ENCODE measurements at regions not wholly inside any gene's neighbourhood (a gene's known extent, or its start where the extent isn't known, plus 50 kb on each side); places are given as distances from the start of the nearest gene placed in this dataset.

DNA sequence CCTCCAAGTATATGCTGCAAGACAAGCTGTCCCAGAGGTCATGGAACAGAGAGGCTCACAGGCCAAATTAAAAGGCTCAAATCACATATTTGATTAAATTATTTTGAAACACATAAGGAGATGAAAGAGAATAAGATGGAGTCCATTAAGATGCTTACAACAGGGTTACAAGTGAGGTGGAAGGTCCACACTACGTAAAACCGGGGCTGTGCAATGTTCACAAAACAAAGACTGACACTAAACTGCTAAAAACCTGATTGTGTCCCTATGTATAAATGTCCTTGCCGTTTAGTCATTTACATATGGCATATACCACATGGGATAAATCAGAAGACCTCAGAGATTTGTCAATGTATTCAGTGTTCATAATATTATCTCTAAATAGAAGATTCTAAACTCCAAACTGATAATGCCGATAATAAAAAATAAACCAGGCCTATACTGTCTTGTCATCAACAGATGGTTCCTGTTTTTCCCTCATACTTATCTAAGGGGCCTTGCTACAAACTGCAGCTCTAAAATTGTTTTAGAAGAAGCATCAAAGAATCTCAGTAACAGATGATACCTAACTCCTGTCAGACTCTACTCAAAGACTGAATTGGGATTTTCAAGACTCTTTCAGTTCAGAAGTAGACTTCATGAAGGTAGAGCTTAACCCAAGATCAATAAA, 51.8 kb upstream of the RIPOR2 start:
- Histone ChIP-seq H3K27ac (ENCODE audit: low read depth, low read length) (no peak overlapping the region), H3K4me3 (ENCODE audit: low read depth, low read length) (no peak overlapping the region), H3K9me3 (ENCODE audit: control insufficient read depth, insufficient read depth, low read length) (no peaks in the 10 kb centered on the region), H3K27me3 (ENCODE audit: control insufficient read depth, insufficient read depth, low read length) (no peaks in the 10 kb centered on the region)
- DNase-seq (ENCODE audit: low read depth, low spot score) = no peak
- ChIA-PET POLR2A (interaction anchor here (1.0 kb wide), 1 partner anchor 85 kb away, joined by 3 read pairs; no protein-coding TSS in a partner anchor), CTCF (interaction anchor here (0.7 to 1.0 kb wide), 3 partner anchors 83 to 131 kb away, joined by 3 to 4 read pairs (median 4); no protein-coding TSS in a partner anchor)
- TF ChIP-seq, protein P1, sequence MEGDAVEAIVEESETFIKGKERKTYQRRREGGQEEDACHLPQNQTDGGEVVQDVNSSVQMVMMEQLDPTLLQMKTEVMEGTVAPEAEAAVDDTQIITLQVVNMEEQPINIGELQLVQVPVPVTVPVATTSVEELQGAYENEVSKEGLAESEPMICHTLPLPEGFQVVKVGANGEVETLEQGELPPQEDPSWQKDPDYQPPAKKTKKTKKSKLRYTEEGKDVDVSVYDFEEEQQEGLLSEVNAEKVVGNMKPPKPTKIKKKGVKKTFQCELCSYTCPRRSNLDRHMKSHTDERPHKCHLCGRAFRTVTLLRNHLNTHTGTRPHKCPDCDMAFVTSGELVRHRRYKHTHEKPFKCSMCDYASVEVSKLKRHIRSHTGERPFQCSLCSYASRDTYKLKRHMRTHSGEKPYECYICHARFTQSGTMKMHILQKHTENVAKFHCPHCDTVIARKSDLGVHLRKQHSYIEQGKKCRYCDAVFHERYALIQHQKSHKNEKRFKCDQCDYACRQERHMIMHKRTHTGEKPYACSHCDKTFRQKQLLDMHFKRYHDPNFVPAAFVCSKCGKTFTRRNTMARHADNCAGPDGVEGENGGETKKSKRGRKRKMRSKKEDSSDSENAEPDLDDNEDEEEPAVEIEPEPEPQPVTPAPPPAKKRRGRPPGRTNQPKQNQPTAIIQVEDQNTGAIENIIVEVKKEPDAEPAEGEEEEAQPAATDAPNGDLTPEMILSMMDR (IDR thresholded peaks at IDR 0.05; ENCODE audit: low read depth, low read length) = no peak

DNA sequence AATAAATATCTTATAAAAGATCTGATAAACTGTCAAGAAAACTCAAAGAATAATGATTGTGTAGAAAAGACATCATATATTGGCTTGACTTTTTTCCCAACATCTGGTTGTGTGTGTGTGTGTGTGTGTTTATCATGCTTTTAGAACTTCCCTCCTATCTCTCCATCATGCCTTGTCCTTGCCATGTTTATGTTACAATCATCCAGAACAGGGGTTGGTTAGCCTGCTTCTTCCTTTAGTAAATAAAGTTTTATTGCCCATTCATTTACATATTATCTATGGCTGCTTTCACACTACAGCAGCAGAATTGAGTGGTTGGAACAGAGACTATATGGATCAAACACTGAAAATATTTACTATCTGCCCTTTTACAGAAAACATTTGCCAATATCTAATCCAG, 52.8 kb upstream of the RIPOR2 start:
- ChIA-PET CTCF (no interaction called here), POLR2A (no interaction called here)
- TF ChIP-seq, protein P1 (IDR thresholded peaks at IDR 0.05; ENCODE audit: low read depth, low read length) = no peak
- DNase-seq (ENCODE audit: low read depth, low spot score) = no peak
- Histone ChIP-seq H3K27me3 (ENCODE audit: control insufficient read depth, insufficient read depth, low read length) (no peaks in the 10 kb centered on the region), H3K27ac (ENCODE audit: low read depth, low read length) (no peak overlapping the region), H3K9me3 (ENCODE audit: control insufficient read depth, insufficient read depth, low read length) (no peaks in the 10 kb centered on the region), H3K4me3 (ENCODE audit: low read depth, low read length) (no peak overlapping the region)

DNA sequence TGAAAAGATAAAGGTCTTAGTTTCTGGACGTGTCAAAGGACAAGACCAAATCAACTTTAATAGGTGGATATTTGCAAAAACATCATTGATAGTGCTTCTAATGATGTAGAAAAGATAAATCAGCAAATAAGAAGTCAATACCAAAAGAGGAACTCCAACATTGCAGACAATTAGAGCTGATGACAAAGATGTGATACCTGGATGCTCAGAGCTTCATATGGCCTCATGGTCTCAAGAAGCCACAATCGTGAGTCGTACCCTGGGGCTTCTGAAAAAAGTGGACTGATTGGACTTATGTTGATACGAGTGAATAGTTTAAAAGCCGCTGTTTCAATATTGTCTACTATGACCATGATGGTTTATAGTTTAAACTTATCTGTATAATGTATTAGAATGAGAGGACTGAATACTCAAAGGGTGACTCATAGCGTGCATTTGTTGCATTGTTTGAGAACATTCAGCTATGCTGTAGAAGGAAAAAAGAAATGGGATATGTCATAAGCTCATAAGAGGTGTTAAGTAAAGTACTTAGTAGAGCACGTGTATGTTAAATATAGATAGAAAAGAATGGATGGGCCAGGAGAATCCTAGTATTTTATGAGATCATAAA, 54.6 kb upstream of the RIPOR2 start:
- Histone ChIP-seq H3K27me3 (ENCODE audit: control insufficient read depth, insufficient read depth, low read length) (no peaks in the 10 kb centered on the region), H3K4me3 (ENCODE audit: low read depth, low read length) (no peak overlapping the region), H3K9me3 (ENCODE audit: control insufficient read depth, insufficient read depth, low read length) (no peaks in the 10 kb centered on the region), H3K27ac (ENCODE audit: low read depth, low read length) (no peak overlapping the region)
- no peak for DNase-seq (ENCODE audit: low read depth, low spot score)
- POLR2A ChIA-PET = interaction anchor here (1.0 to 1.2 kb wide), 2 partner anchors 62 to 87 kb away, joined by 4 read pairs; no protein-coding TSS in a partner anchor
- TF ChIP-seq, protein P1 (IDR thresholded peaks at IDR 0.05; ENCODE audit: low read depth, low read length) = no peak
- CTCF ChIA-PET = interaction anchor here (0.5 to 3.0 kb wide), 18 partner anchors 9 to 271 kb away, joined by 3 to 64 read pairs (median 12); no protein-coding TSS in a partner anchor

DNA sequence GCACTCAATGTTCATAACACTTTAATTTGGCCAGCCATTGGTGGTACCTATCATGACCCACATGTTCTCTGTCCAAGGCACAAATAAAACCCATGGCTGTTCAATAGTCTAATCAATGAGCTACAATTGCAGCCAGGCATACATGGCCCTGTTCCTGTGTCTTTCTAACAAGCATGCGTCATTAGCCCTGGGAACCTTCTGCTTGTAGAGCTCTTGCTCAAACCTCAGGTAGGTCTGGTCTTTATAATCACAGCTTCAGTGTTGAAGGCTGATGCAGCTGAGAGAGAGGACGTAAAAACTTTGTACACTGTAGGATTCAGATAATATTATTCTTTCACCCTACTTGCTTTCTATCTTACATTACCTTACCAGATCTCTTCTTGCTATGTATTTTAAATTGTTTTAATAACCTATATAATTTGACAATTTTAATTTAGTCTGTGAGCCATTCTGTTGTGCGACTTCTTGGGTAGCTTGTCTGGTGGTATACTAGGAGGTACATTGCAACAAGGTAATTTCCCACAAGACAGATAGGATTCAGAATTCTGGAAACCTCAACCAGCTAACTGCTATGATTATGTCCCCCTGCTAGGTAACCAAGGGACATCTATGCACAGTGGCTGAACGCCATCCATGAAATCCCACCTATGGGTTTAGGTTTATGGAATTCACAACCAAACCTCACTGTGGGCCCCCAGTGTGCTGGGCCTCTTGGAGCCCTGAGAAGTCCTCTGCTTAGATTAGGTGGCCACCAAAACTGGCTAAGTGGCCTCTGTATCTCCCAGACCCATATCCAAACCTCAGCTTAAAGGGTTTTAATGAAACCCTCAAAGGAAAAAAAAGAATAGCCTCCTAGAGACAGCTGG, 55.4 kb upstream of the RIPOR2 start:
- H3K4me3 ChIP-seq (ENCODE audit: low read depth, low read length) = no peak overlapping the region
- no peaks in the 10 kb centered on the region for H3K27me3 ChIP-seq (ENCODE audit: control insufficient read depth, insufficient read depth, low read length)
- H3K27ac ChIP-seq (ENCODE audit: low read depth, low read length) = no peak overlapping the region
- CTCF ChIA-PET = interaction anchor here (0.5 to 3.0 kb wide), 53 partner anchors 8 to 271 kb away, joined by 3 to 64 read pairs (median 5); no protein-coding TSS in a partner anchor
- H3K9me3 ChIP-seq (ENCODE audit: control insufficient read depth, insufficient read depth, low read length) = no peaks in the 10 kb centered on the region
- DNase-seq (ENCODE audit: low read depth, low spot score) = no peak
- TF ChIP-seq, protein P1 (IDR thresholded peaks at IDR 0.05; ENCODE audit: low read depth, low read length) = no peak
- POLR2A ChIA-PET = interaction anchor here (1.0 to 1.2 kb wide), 2 partner anchors 63 to 88 kb away, joined by 4 read pairs; no protein-coding TSS in a partner anchor
